ENCODE measurements at regions not wholly inside any gene's neighbourhood (a gene's known extent, or its start where the extent isn't known, plus 50 kb on each side); places are given as distances from the start of the nearest gene placed in this dataset.

- Mint-ChIP-seq H3K36me3 (no peaks in the 10 kb centered on the region), H3K27ac (no peak overlapping the region), H3K9me3 (no peaks in the 10 kb centered on the region)
- DNase-seq (ENCODE audit: low spot score in 2 of 2) = no peak
- no peak for ATAC-seq
These were observed 50.5 kb downstream of the RGS12 start for GRCh38 chr4:3343358-3343757.

- Mint-ChIP-seq H3K27ac (no peak overlapping the region), H3K9me3 (no peaks in the 10 kb centered on the region), H3K36me3 (no peaks in the 10 kb centered on the region)
- ATAC-seq (no peak), DNase-seq (ENCODE audit: low spot score in 2 of 2) (no peak)
These were observed 51.3 kb downstream of the RGS12 start for GRCh38 chr4:3344104-3344503.

DNA sequence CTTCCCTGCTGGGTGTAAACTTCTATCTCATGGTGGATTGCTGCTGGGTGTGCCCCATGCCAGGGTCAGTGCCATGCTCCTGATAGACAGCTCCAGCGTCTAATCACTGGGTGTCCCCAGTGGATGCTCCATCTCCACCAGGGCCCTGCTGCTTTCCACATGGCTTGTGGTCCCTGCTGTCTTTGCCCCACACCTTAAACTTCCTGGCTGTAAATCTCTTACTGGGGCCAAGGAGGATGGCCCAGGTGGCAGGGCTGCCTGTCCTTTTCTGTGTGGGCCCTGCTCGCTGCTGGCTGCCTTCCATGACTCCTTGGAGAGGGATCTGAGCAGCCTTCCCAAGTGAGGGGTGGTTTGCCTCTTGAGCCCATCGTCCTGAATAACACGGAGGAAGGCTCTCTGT lies 51.8 kb downstream of the RGS12 start:
- ATAC-seq (no peak), DNase-seq (ENCODE audit: low spot score in 2 of 2) (no peak)
- H3K27ac Mint-ChIP-seq = no peak overlapping the region
- H3K36me3 Mint-ChIP-seq = no peaks in the 10 kb centered on the region
- H3K9me3 Mint-ChIP-seq = no peaks in the 10 kb centered on the region

DNA sequence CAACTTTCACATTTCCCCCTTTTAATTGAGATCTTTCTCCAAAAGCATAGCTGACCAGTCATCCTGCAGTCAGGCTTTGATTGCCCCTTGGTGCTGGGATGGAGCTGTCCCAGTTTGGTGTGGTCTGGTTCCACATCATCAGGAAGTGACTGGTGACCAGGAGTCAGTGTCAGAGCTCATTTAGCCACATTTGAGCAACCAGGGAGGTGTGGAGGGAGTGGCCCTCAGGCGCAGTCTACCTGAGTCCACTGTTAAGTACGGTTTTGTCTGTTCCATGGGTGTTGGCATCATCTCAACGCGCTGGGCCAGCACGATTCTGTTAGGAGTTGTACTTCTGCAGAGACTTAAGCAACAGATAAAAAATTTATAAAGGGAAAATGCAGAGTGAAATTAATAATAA lies 52.6 kb downstream of the RGS12 start:
- ATAC-seq = no peak
- no peak for DNase-seq (ENCODE audit: low spot score in 2 of 2)

GRCh38 chr4:3346146-3346545 lies 53.3 kb downstream of the RGS12 start:
- DNase-seq (ENCODE audit: low spot score in 2 of 2) = peak in 1 of 2 donors; percentile 38
- ATAC-seq = peak; percentile 83 to 84
- Mint-ChIP-seq H3K9me3 (no peaks in the 10 kb centered on the region), H3K36me3 (no peaks in the 10 kb centered on the region), H3K27ac (no peak overlapping the region)

More for the DNA sequence above, 52.6 kb downstream of the RGS12 start:
- no peaks in the 10 kb centered on the region for H3K9me3 Mint-ChIP-seq
- no peaks in the 10 kb centered on the region for H3K36me3 Mint-ChIP-seq
- no peak overlapping the region for H3K27ac Mint-ChIP-seq

DNA sequence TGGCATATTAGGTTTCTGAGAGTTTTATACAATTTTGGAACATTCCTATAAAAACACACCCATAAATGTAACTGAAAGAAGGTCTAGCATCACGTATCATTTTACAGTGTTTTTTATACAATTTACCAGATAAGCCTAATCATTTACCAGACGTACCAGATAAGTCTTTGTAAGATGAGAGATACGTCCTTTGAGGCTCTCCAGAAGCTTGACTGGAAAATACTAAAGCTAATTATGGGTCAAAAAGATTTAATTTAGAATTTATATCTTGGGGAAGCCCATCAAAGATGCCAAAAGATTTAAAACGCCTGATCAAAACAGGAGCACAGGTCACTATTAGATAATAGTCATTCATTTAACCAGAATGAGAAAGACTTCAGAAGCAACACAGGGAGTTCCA lies 55.0 kb downstream of the RGS12 start:
- H3K9me3 Mint-ChIP-seq = peaks cover 0 to 4% of the 10 kb centered on the region in 2 donors
- peaks cover 0 to 6% of the 10 kb centered on the region in 2 donors for H3K36me3 Mint-ChIP-seq
- no peak overlapping the region for H3K27ac Mint-ChIP-seq
- ATAC-seq = no peak
- DNase-seq (ENCODE audit: low spot score in 2 of 2) = no peak

DNA sequence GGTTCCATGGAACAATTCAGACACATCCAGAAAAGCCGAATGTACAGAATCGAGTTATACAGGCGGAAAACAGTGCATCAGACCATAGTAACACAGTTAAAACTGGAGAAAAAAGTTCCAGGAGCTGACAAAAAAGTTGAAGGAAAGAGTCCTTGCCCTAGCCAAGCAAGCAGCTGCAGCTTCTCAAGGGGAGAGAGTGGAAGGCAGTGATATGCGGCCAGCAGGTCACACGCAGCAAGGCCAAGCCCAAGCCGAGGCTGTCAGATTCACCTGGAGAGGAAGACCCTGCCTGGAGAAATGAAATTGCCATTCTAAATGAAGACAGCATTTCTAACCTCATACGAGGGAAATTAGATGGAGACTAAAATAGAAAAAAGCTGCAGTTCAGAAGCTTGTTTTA lies 55.8 kb downstream of the RGS12 start:
- Mint-ChIP-seq H3K9me3 (peaks cover 0 to 4% of the 10 kb centered on the region in 2 donors), H3K27ac (no peak overlapping the region), H3K36me3 (peaks cover 0 to 6% of the 10 kb centered on the region in 2 donors)
- ATAC-seq (no peak), DNase-seq (ENCODE audit: low spot score in 2 of 2) (no peak)

DNA sequence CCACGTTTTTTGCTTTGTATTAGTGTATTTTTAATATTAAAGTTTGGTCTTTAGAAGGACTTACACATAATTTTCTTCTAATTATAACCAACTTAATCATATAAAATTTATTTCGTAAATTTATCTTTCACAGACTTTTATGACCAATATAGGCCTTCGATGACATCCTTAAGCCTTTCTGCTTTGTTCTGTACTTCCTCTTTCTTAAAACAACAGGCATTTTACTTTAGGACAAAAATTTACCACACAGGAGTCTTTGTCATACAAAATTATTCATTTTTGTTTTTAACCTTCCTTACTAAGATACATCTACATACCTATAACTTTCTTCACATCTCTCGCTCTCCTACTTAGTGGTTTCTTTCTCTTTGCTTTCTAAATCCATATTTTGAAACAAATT lies 56.3 kb downstream of the RGS12 start:
- H3K36me3 Mint-ChIP-seq = peaks cover 0 to 6% of the 10 kb centered on the region in 2 donors
- peaks cover 0 to 4% of the 10 kb centered on the region in 2 donors for H3K9me3 Mint-ChIP-seq
- ATAC-seq = no peak
- DNase-seq (ENCODE audit: low spot score in 2 of 2) = no peak
- H3K27ac Mint-ChIP-seq = peak overlapping the region in 1 of 2 donors; percentile 38

DNA sequence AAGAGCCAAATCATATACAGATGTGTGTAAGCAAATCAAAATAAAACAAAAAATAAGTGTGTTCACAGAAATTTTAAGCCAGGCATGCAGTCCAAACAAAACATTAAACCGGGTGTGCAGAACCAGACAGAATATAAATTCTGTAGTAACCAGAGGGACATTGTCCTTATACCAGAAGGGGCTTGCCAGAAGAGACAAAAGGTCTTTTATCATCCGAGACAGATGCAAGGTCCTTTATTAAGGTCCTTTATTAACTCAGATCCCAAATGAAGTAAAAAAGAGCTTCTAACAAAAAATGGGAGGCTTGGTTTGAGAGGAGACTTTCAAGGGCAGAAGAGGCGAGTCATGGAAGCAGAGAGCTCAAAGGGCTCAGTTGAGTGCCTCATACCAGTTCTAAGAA lies 59.2 kb downstream of the RGS12 start:
- Mint-ChIP-seq H3K27ac (no peak overlapping the region), H3K36me3 (peaks cover 0 to 6% of the 10 kb centered on the region in 2 donors), H3K9me3 (peaks cover 0 to 4% of the 10 kb centered on the region in 2 donors)
- no peak for DNase-seq (ENCODE audit: low spot score in 2 of 2)
- ATAC-seq = no peak

DNA sequence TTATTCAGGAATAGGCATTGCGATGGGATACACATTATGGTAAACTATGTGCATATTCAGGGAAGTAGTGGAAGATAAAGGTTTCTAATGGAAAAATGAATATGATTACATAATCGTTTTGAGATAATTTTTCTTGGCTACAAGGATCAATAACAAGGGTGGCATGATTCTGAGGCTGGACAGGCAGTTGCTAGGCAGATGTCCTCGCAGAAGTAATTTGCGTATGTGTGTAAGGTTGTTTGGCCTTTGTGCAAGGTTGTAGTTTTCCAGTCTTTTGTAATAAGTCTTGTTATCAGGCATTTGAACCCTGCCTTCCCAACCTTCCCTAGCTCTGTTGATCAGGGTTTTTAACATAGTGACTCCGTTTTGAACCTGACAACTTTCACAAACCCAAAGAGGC lies 59.7 kb downstream of the RGS12 start:
- ATAC-seq (no peak), DNase-seq (ENCODE audit: low spot score in 2 of 2) (no peak)
- Mint-ChIP-seq H3K9me3 (peaks cover 0 to 4% of the 10 kb centered on the region in 2 donors), H3K36me3 (peaks cover 0 to 6% of the 10 kb centered on the region in 2 donors), H3K27ac (no peak overlapping the region)

DNA sequence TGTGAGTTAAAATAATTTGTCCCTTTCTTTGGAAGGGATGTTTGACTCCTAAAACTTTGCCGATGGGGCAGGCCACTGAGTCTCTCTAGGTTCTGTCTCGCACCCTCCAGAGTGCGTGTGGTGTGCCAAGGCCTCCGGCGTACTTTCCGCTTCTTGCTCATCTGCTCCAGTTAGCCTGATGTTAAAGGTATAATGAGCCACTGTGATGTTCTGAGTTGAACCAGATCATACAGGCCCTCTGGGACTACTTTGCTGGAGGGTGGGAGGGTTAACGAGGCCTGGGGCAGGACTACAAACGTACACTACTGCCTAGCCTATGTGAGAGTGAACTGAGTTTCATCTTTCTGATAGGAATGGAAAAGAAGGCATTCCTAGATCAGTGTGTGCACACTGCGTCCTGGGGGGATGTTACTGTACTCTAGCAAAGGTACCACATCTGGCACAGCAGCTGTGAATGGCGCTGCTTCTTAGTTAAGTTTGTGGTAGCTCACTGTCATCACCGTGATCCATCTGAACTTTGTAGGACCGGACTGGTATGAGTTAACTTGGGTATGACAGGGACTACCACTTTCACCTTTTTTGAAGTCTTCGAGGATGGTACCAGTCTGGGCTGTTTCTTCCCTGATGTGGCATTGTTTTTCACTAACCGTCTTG lies 60.2 kb downstream of the RGS12 start:
- Mint-ChIP-seq H3K9me3 (peaks cover 0 to 4% of the 10 kb centered on the region in 2 donors), H3K27ac (no peak overlapping the region), H3K36me3 (peaks cover 0 to 6% of the 10 kb centered on the region in 2 donors)
- ATAC-seq (no peak), DNase-seq (ENCODE audit: low spot score in 2 of 2) (no peak)

DNA sequence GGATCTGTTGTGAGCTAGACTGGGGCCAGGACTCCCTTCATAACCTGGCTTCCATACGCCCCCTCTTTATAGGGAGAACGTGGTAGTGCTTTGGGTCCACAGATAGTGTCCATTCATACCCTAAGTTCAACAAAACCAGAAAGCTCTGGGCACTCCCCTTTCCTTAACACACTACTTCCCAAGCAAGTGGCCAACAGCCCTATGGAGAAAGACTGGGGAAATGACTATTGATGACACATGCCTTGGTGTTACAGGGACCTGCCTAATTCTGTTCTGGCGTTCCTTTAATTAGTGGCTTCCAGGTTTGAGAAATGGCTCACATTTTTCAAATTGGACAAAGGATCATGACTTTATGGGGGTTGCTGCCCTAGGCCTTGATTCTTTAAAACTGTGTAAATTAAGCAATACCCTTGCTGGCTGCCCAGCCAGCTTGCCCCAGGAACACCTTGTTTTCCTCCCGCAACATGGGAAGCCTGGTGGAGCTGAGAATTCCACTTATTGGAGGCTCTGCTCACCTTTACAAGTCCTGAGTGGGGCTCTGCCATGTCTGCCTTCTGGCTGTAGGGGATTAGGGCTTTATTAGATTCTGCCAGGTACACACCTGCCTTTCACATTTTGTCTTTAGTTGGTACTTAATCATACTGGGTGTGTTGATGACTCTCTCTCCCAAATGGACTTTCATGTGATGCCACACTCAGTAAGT lies 61.1 kb downstream of the RGS12 start:
- Mint-ChIP-seq H3K9me3 (peaks cover 0 to 4% of the 10 kb centered on the region in 2 donors), H3K27ac (no peak overlapping the region), H3K36me3 (peaks cover 0 to 6% of the 10 kb centered on the region in 2 donors)
- DNase-seq (ENCODE audit: low spot score in 2 of 2) = no peak
- no peak for ATAC-seq

DNA sequence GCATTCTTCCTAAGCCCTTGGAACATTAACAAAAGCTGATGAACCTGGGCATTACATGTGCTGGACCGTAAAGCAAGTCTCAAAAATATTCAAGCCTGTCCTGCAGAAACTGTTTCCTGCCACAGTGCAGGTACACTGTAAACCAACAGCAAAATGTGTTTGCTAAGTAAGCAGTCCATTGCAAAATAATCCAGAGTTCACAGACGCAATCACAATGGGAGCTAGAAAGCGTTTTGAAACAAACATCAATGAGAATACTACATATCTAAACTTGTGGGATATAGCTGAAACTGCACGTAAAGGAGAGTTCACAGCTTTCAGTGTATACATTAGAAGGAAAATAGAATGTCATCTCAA lies 61.6 kb downstream of the RGS12 start:
- no peak for DNase-seq (ENCODE audit: low spot score in 2 of 2)
- peaks cover 0 to 4% of the 10 kb centered on the region in 2 donors for H3K9me3 Mint-ChIP-seq
- H3K36me3 Mint-ChIP-seq = peaks cover 0 to 6% of the 10 kb centered on the region in 2 donors
- no peak overlapping the region for H3K27ac Mint-ChIP-seq
- no peak for ATAC-seq

DNA sequence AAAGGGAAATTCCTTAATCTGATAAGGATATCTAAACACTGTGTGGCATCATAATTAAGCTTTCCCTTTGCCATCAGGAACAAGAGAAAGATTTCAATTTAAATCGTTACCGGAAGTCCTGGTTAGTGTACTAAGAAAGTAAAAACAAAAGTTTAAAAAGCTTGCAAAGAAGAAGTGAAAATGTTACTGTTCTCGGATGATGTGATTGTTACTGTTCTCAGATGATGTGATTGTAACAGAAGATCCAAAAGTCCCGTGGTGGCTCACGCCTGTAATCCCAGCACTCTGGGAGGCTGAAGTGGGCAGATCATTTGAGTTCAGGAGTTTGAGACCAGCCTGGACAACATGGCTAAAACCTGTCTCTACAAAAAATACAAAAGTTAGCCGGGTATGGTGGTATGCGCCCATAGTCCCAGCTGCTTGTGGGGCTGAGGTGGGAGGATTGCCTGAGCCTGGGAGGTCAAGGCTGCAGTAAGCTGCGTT lies 62.5 kb downstream of the RGS12 start:
- DNase-seq (ENCODE audit: low spot score in 2 of 2) = no peak
- peak in 1 of 2 donors; percentile 73 for ATAC-seq
- H3K27ac Mint-ChIP-seq = no peak overlapping the region

DNA sequence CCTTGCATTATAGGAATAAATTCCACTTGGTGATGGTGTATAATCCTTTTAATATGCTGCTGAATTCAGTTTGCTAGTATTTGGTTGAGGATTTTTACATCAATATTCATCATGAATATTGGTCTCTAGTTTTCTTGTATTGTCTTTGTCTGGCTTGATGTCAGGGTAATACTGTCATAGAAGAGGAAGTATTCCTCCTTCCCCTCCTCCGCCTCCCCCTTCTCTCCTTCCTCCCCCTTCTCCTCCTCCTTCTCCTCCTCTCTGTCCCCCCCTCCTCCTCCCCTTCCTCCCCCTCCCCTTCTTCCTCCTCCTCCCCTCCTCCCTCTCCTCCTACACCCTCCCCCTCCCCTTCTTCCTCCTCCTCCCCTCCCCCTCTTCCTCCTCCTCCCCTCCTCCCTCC lies 65.8 kb downstream of the RGS12 start:
- Mint-ChIP-seq H3K27ac (no peak overlapping the region), H3K36me3 (no peaks in the 10 kb centered on the region), H3K9me3 (no peaks in the 10 kb centered on the region)
- ATAC-seq = no peak
- no peak for DNase-seq (ENCODE audit: low spot score in 2 of 2)

More for the DNA sequence above, 62.5 kb downstream of the RGS12 start:
- H3K36me3 Mint-ChIP-seq = peaks cover 0 to 6% of the 10 kb centered on the region in 2 donors
- peaks cover 0 to 4% of the 10 kb centered on the region in 2 donors for H3K9me3 Mint-ChIP-seq

- DNase-seq (ENCODE audit: low spot score in 2 of 2) (no peak), ATAC-seq (no peak)
- Mint-ChIP-seq H3K36me3 (no peaks in the 10 kb centered on the region), H3K27ac (no peak overlapping the region), H3K9me3 (no peaks in the 10 kb centered on the region)
These were observed 68.0 kb downstream of the RGS12 start for GRCh38 chr4:3360777-3361176.

DNA sequence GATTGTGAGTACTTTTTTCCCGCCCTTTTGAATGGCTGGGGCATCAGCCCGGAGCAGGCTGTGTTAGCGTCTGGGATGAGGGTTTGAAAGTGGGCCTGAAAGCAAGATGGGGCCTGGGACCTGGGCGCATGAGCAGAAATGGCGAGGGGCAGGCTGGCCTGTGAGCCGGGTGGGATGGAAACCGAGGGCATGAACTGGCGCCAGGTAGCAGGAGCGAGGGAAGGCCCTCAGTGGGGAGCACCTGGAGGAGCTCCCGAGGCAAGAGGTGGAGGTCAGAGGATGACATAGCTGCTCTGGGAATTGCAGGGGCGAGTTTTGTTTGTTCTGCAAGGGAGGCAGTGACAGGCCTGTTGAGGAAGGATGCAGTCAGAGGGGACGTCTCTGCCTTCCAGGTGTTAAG lies 68.6 kb downstream of the RGS12 start:
- H3K27ac Mint-ChIP-seq = no peak overlapping the region
- H3K36me3 Mint-ChIP-seq = no peaks in the 10 kb centered on the region
- DNase-seq (ENCODE audit: low spot score in 2 of 2) (no peak), ATAC-seq (no peak)
- H3K9me3 Mint-ChIP-seq = no peaks in the 10 kb centered on the region

GRCh38 chr4:3361896-3362295 lies 69.1 kb downstream of the RGS12 start:
- Mint-ChIP-seq H3K27ac (no peak overlapping the region), H3K9me3 (no peaks in the 10 kb centered on the region), H3K36me3 (no peaks in the 10 kb centered on the region)
- DNase-seq (ENCODE audit: low spot score in 2 of 2) = no peak
- no peak for ATAC-seq
